Chondrocyte (in vitro differentiated cells): ENCODE measurements at regions not wholly inside any gene's neighbourhood (a gene's known extent, or its start where the extent isn't known, plus 50 kb on each side); places are given as distances from the start of the nearest gene placed in this dataset.
"Not testable (repeated sequence)": the region's sequence is repeated elsewhere in the genome, so short reads cannot be mapped to it uniquely, and the experiment has no call there.

ENCODE experiments used
- DNase-seq: peaks from one replicate; pipeline ENCODE4 v3.0.0; 2021; ENCODE audit warnings: mixed read lengths, low spot score
- H3K27ac Mint-ChIP-seq: one replicate; pipeline ENCODE4 v1.8.0; 2021; ENCODE audit warnings: mild to moderate bottlenecking, moderate library complexity, mixed read lengths; ENCODE audit not compliant: unreplicated experiment
- H3K27me3 Mint-ChIP-seq: 2 replicates; pipeline ENCODE4 v1.8.0; 2021; ENCODE audit warnings: low read depth, mixed read lengths
- H3K36me3 Mint-ChIP-seq: 2 replicates; pipeline ENCODE4 v1.8.0; 2021; ENCODE audit warnings: low read depth, mixed read lengths
- H3K4me1 Mint-ChIP-seq: 2 replicates; pipeline ENCODE4 v1.8.0; 2021; ENCODE audit warnings: low read depth, mild to moderate bottlenecking, mixed read lengths
- H3K4me3 Mint-ChIP-seq: one replicate; pipeline ENCODE4 v1.8.0; 2021; ENCODE audit warnings: mild to moderate bottlenecking, moderate library complexity, mixed read lengths; ENCODE audit not compliant: unreplicated experiment
- H3K9me3 Mint-ChIP-seq: 2 replicates; pipeline ENCODE4 v1.8.0; 2021; ENCODE audit warnings: low read depth, mixed read lengths
- CTCF ChIP-seq: fragments of 200-600 bp; sonication (generic); IDR thresholded peaks from 2 replicates; pipeline ENCODE4 v1.5.0; 2021; ENCODE audit warnings: antibody characterized with exemption, mild to moderate bottlenecking, moderate library complexity

DNA sequence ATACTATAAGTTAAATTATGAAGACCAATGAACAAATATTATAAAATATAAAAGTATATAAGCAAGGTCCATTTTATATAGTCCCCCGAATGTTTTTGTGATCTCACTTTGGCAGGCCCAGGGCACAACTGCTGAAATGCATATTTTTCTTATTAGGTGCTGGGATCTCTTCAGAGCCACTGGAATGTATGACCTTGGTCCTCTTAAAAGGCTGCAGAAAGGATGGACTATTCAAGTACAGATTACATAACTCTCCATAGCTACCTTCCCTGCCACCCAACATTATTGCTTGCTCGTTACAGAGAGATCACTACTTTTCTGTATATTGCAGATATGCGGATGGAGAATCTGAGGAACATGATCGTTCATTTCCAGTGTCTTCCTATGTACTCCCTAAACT lies 925.6 kb upstream of the CELF4 start:
- no peaks in the 10 kb centered on the region for H3K9me3 Mint-ChIP-seq
- no peak for DNase-seq
- no peak overlapping the region for H3K4me3 Mint-ChIP-seq
- H3K27me3 Mint-ChIP-seq = no peaks in the 10 kb centered on the region
- H3K36me3 Mint-ChIP-seq = no peaks in the 10 kb centered on the region
- H3K4me1 Mint-ChIP-seq = no peaks in the 10 kb centered on the region
- TF ChIP-seq CTCF = no peak
- H3K27ac Mint-ChIP-seq = no peak overlapping the region

DNA sequence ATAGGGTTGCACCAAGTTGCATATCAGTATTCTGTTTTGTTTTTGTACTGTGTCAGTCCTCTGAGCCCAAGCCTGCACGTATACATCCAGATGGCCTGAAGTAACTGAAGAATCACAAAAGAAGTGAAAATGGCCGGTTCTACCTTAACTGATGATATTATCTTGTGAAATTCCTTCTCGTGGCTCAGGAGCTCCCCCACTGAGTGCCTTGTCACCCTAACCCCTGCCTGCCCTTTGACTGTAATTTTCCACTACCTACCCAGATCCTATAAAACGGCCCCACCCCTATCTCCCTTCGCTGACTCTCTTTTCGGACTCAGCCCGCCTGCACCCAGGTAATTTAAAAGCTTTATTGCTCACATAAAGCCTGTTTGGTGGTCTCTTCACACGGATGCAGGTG lies 924.1 kb upstream of the CELF4 start:
- not testable (repeated sequence) for H3K4me3 Mint-ChIP-seq, H3K27ac Mint-ChIP-seq, H3K4me1 Mint-ChIP-seq, H3K27me3 Mint-ChIP-seq, DNase-seq, H3K9me3 Mint-ChIP-seq, H3K36me3 Mint-ChIP-seq

DNA sequence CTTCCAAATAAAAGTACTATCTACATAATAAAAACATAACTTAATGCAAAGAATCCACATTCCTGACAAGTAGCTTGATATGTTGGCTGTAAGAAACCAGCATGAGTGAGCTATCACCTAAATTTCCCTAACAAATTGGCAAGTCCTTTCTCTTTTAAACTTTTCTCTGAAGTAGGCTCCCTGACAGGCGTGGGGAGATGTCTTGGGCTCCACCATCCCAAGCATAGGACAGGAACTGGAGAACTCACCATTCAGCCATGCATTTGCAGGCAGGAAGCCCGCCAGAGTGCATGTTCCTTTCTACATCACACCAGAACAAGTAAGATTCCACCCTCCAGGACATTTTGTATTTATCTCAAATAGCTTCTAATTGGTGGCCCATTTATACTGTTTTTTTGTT lies 921.9 kb upstream of the CELF4 start:
- H3K9me3 Mint-ChIP-seq = no peaks in the 10 kb centered on the region
- TF ChIP-seq CTCF = no peak
- H3K27ac Mint-ChIP-seq = no peak overlapping the region
- H3K36me3 Mint-ChIP-seq = no peaks in the 10 kb centered on the region
- H3K27me3 Mint-ChIP-seq = no peaks in the 10 kb centered on the region
- H3K4me3 Mint-ChIP-seq = no peak overlapping the region
- DNase-seq = no peak
- no peaks in the 10 kb centered on the region for H3K4me1 Mint-ChIP-seq

DNA sequence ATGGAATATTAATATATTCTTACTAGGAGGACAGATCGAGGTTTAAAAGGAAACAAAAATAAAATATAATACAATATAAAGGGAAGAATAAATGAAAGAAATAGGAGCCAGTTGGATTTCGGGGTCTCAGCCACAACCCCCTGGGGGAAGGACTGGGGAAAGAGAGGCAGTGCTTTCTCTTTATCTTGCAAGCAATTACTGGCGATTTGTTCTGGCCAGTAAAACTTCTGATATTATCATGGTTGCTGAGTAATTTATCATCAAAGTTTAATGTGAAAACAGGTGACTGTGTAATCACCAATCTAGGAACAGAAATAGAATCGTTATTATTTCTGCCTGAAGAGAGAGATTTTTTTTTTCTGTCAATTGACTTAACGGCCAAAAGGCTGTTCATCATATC lies 917.7 kb upstream of the CELF4 start:
- H3K36me3 Mint-ChIP-seq = no peaks in the 10 kb centered on the region
- no peaks in the 10 kb centered on the region for H3K4me1 Mint-ChIP-seq
- no peak overlapping the region for H3K4me3 Mint-ChIP-seq
- H3K27me3 Mint-ChIP-seq = peaks cover 3% of the 10 kb centered on the region
- peaks cover 3% of the 10 kb centered on the region for H3K9me3 Mint-ChIP-seq
- DNase-seq = no peak
- no peak for TF ChIP-seq CTCF
- no peak overlapping the region for H3K27ac Mint-ChIP-seq

GRCh38 chr18:38481576-38481975 lies 916.0 kb upstream of the CELF4 start:
- Mint-ChIP-seq H3K27ac (no peak overlapping the region), H3K27me3 (peaks cover 3% of the 10 kb centered on the region), H3K36me3 (no peaks in the 10 kb centered on the region), H3K9me3 (peaks cover 3% of the 10 kb centered on the region), H3K4me3 (no peak overlapping the region), H3K4me1 (no peaks in the 10 kb centered on the region)
- no peak for TF ChIP-seq CTCF
- DNase-seq = no peak

DNA sequence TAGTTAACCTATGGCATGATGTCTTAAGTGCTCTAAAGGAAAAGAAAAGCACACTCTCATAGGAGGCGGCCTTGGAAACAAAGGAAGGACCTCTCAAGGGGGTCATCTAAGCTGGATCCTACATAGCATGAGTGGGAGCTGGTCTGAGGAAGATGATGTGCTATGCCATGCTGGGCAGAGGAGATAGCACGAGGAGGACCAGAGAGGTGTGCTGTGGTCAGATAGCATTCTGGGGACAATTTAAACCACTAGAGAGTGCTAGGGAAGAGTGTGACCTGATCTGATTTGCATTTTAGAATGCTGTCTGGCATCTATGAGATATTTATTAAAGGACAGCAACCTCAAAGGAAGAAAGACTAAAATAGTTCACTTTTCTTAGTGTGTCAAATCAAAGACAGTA lies 910.1 kb upstream of the CELF4 start:
- Mint-ChIP-seq H3K36me3 (no peaks in the 10 kb centered on the region), H3K27ac (no peak overlapping the region), H3K4me1 (no peaks in the 10 kb centered on the region), H3K27me3 (no peaks in the 10 kb centered on the region), H3K9me3 (peaks cover 7% of the 10 kb centered on the region), H3K4me3 (no peak overlapping the region)
- no peak for DNase-seq
- no peak for TF ChIP-seq CTCF
